Ishikawa (cell line): ENCODE measurements at regions not wholly inside any gene's neighbourhood (a gene's known extent, or its start where the extent isn't known, plus 50 kb on each side); places are given as distances from the start of the nearest gene placed in this dataset.

Source experiments
- EP300 ChIP-seq: IDR thresholded peaks from 2 replicates; pipeline ENCODE4 v1.6.1; 2012; ENCODE audit warnings: borderline replicate concordance
- TAF1 ChIP-seq: IDR thresholded peaks from 2 replicates; pipeline ENCODE4 v1.6.1; 2012; ENCODE audit warnings: low read depth, mild to moderate bottlenecking

- no peak for TF ChIP-seq TAF1
- no peak for TF ChIP-seq EP300
Measured at GRCh38 chrX:20711366-20711765, 444.7 kb upstream of the RPS6KA3 start.
